ENCODE measurements at regions not wholly inside any gene's neighbourhood (a gene's known extent, or its start where the extent isn't known, plus 50 kb on each side); places are given as distances from the start of the nearest gene placed in this dataset.

DNA sequence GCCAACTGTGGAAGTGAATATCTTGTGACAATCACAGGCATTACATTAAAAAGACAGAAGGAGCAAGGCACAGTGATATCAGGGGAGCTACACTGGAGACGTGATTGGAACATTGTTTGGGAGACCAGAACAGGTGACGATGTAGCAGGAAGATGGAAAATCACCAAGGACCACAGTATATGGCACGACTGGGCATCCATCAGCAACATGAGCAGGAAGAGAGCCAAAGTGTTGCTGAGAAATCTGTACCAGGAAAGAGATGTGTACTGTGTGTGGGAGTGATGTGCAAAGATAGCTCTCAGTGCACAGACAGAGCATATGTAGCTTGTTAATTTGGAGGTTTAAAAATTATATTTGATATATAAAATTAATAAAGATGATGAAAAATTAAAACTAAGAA is 790.6 kb upstream of the ADGRL2 start:
- TF ChIP-seq, protein P1, sequence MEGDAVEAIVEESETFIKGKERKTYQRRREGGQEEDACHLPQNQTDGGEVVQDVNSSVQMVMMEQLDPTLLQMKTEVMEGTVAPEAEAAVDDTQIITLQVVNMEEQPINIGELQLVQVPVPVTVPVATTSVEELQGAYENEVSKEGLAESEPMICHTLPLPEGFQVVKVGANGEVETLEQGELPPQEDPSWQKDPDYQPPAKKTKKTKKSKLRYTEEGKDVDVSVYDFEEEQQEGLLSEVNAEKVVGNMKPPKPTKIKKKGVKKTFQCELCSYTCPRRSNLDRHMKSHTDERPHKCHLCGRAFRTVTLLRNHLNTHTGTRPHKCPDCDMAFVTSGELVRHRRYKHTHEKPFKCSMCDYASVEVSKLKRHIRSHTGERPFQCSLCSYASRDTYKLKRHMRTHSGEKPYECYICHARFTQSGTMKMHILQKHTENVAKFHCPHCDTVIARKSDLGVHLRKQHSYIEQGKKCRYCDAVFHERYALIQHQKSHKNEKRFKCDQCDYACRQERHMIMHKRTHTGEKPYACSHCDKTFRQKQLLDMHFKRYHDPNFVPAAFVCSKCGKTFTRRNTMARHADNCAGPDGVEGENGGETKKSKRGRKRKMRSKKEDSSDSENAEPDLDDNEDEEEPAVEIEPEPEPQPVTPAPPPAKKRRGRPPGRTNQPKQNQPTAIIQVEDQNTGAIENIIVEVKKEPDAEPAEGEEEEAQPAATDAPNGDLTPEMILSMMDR (IDR thresholded peaks at IDR 0.05 in 4 of 5, conservative IDR thresholded peaks at IDR 0.05 in 1 of 5) = no peak
- TF ChIP-seq POLR2A (IDR thresholded peaks at IDR 0.05) = no peak
